GM10248 (cell line): ENCODE measurements at regions not wholly inside any gene's neighbourhood (a gene's known extent, or its start where the extent isn't known, plus 50 kb on each side); places are given as distances from the start of the nearest gene placed in this dataset.

Source experiments
- CTCF ChIA-PET: fragments of 300-600 bp; sonication (Branson Sonifier 250); formaldehyde crosslinking; extraction: SDS; loops from one replicate; lab custom pipeline; 2021; ENCODE audit warnings: antibody characterized with exemption; lab: Yijun Ruan, JAX
- POLR2A ChIA-PET: fragments of 350-650 bp; sonication (Branson Sonifier 250); formaldehyde crosslinking; extraction: SDS; loops from one replicate; lab custom pipeline; 2020; ENCODE audit warnings: antibody characterized with exemption; lab: Yijun Ruan, JAX
- DNase-seq: peaks from one replicate; pipeline ENCODE4 v3.0.0; 2012; ENCODE audit errors: extremely low spot score
- TF ChIP-seq, protein P1 (sequence below): IDR thresholded peaks from 2 replicates; pipeline ENCODE4 v1.5.1; 2012; ENCODE audit warnings: mild to moderate bottlenecking, low read depth; ENCODE audit errors: extremely low read depth, missing control alignments, control extremely low read depth

DNA sequence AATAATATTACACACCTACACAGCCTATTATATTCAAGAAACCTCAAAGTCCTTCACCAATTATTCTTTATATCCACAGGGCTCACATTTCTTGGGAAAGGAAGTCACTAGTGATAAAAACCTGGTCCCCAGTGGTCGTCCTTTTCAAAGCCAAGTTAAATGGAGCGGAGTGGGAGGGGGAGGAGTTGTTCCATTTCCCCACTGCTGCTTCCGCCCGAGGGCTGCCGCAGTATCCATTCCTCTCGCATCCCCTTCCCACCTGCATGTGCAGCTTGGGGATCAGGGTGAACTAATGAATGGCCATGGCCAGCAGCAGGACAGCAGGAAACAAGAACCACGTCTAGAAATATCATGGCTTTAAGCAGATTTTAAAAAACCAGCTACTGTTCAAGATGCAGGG lies 76.4 kb upstream of the SEMA6D start:
- CTCF ChIA-PET = interaction anchor here (0.9 to 1.1 kb wide), 2 partner anchors 8 to 12 kb away, joined by 3 read pairs; no protein-coding TSS in a partner anchor
- no peak for DNase-seq
- TF ChIP-seq, protein P1, sequence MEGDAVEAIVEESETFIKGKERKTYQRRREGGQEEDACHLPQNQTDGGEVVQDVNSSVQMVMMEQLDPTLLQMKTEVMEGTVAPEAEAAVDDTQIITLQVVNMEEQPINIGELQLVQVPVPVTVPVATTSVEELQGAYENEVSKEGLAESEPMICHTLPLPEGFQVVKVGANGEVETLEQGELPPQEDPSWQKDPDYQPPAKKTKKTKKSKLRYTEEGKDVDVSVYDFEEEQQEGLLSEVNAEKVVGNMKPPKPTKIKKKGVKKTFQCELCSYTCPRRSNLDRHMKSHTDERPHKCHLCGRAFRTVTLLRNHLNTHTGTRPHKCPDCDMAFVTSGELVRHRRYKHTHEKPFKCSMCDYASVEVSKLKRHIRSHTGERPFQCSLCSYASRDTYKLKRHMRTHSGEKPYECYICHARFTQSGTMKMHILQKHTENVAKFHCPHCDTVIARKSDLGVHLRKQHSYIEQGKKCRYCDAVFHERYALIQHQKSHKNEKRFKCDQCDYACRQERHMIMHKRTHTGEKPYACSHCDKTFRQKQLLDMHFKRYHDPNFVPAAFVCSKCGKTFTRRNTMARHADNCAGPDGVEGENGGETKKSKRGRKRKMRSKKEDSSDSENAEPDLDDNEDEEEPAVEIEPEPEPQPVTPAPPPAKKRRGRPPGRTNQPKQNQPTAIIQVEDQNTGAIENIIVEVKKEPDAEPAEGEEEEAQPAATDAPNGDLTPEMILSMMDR = no peak
- POLR2A ChIA-PET = no interaction called here

DNA sequence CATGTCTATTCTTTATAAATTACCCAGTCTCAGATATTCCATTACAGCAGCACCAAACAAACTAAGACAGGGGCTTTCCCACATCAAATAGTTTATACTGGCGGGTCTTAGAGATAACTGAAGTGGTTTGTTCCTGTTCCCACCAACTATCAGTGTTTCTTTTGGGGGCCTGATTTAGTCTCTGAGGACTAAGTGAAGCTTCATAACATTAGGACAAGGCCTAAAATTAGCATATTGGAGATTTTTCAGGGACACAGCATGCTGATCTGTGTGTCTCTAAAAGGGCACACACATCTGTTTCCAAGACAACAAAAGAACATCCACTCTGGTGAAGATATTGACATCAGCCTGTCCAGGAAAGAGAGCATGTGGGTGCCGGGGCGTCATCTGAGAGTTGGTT lies 72.6 kb upstream of the SEMA6D start:
- ChIA-PET POLR2A (no interaction called here), CTCF (no interaction called here)
- TF ChIP-seq, protein P1 = no peak

DNA sequence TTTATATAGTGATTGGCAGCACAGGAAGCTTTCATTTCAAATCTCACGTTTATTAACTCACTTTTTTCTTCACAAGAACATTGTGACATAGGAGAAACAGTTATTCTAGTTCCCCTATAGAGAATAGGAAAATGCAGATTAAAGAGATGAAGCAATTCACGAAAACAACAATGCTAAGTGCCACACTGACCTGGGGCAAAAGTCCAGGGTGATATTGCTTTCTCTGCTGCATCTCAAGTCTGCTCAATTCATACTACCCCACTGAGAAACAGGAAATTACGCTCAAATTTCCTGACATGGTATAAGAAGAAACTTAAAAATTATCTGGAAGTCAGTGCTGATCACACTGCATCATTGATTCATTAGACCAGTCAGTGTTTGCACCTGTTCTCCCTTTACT lies 66.7 kb upstream of the SEMA6D start:
- DNase-seq = no peak
- TF ChIP-seq, protein P1 = no peak
- ChIA-PET CTCF (interaction anchor here (1.5 to 1.6 kb wide), 2 partner anchors 13 to 337 kb away, joined by 4 to 6 read pairs; no protein-coding TSS in a partner anchor), POLR2A (no interaction called here)

More for the DNA sequence above, 72.6 kb upstream of the SEMA6D start:
- no peak for DNase-seq

DNA sequence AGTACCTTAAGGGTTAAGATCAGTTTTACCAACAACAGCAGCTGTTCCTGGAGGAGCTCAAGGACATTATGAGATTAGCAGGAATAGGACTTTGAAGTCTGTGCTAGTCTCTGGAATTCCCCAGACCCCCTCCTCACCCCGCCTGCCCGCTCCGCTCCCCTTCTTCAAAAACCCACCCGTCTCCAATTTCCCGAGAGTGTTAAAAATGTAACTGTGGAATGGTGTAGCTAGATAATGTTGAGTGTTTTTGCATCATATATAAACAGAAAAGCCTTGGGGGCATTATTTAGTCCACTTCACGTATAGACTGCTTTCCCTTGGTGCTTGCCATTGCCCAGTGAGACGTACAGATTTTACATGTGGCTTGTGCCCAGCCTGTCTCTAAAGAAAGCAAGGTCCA lies 65.0 kb upstream of the SEMA6D start:
- TF ChIP-seq, protein P1 = no peak
- CTCF ChIA-PET = interaction anchor here (1.0 to 1.5 kb wide), 3 partner anchors 9 to 53 kb away, joined by 3 to 4 read pairs (median 3); no protein-coding TSS in a partner anchor
- no peak for DNase-seq
- POLR2A ChIA-PET = no interaction called here

DNA sequence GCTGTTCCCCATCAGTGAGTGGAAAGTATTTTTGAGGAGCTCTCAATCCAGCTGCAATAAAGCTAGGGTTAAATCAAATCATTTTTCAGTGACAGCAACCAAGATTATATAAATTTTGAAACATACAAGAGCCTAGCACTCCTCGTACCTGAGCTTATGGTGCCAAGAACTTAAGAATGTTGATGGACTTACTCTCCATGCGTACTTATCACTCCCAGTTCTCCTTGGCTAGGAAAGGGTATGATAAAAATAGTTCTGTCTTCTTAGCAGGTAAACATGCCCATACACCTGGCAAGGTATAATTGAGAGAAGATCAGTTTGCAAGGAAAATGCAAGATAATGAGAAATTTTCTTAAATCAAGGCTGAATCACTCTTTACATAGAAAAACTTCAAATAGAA lies 64.5 kb upstream of the SEMA6D start:
- TF ChIP-seq, protein P1 = no peak
- ChIA-PET POLR2A (no interaction called here), CTCF (interaction anchor here (1.0 to 1.5 kb wide), 2 partner anchors 9 to 53 kb away, joined by 3 to 4 read pairs; no protein-coding TSS in a partner anchor)
- DNase-seq = no peak

DNA sequence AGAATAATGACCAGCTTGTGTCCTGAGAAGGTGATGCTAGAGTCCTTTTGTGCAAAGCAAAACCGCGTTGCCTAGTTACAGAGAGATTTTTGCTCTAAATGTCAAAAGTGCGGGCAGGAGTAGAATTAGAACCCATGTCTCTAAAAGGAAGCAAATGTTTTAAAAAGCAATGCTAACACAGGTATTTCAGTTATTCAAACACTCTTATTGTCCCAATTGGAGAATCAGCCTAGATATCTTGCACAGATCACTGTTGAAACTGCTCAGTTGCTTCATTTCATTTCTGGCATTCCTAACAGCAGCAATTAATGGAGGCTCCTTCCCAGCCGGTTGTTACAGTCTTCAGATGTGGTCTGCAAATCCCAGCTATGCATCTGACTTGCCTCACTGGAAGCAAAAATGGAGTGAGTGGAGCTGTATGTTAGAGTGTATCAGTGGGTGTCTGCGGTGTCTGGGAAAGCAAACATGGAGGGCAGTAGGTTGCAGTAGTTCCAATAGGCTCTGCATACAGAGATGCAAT lies 55.6 kb upstream of the SEMA6D start:
- POLR2A ChIA-PET = no interaction called here
- TF ChIP-seq, protein P1 = no peak
- CTCF ChIA-PET = no interaction called here
- DNase-seq = no peak

DNA sequence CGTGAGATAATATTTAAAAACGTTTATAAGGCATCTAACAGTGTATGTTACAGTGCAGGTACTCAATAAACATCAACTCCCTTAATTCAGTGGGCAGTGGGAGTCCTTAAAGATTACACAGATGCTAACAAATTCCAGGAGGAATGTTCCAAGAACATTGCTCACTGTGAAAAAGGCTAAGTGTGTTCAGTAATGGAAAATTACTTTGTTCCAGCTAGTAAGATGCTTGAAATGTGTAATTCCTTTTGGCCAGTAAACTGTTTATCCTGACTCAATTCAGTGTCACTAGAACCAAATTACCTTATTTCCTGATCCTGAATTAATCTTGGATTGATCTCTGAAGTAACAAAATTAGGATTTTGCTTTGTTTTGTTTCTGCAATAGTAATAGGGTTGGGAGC lies 54.2 kb upstream of the SEMA6D start:
- CTCF ChIA-PET = interaction anchor here (1.0 to 1.3 kb wide), 2 partner anchors 13 to 38 kb away, joined by 3 to 4 read pairs; no protein-coding TSS in a partner anchor
- no peak for DNase-seq
- TF ChIP-seq, protein P1 = no peak
- POLR2A ChIA-PET = no interaction called here
